NCI-H748 (cell line): ENCODE measurements at regions not wholly inside any gene's neighbourhood (a gene's known extent, or its start where the extent isn't known, plus 50 kb on each side); places are given as distances from the start of the nearest gene placed in this dataset.
"Not testable (repeated sequence)": the region's sequence is repeated elsewhere in the genome, so short reads cannot be mapped to it uniquely, and the experiment has no call there.

Source experiments
- DNase-seq: peaks from one replicate; lab custom pipeline; 2025; ENCODE audit not compliant: unreplicated experiment; lab: John Stamatoyannopoulos, UW

DNA sequence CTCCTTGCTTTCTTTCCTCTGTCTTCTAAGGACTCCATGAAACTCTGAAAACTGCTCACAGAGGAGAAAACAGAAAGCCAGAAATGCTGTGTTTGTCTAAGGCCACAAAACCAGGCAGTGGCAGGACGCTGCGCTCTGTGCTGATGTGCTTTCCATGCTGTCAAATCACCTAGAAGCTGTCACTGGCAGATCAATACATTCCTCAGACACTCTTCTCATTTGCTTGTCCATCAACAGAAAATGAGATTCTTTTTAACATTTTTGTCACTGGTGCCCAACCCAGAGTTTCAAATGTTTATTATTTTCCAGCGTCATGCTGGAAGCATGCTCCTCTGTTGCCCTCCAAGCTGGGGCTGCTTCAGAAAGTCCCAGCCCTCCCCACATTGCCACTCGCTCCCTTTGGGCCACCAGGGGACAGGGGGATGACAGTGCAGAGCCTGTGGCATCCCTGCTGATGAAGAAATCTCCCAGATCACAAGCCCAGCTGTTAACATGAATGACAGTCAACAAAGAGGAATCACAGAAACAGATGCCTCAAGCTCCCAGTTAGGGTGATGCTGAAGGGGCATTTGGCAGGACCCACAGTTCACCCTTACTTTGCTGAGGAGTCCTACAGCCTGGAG lies 117.5 kb upstream of the MEIS1 start:
- DNase-seq = no peak

DNA sequence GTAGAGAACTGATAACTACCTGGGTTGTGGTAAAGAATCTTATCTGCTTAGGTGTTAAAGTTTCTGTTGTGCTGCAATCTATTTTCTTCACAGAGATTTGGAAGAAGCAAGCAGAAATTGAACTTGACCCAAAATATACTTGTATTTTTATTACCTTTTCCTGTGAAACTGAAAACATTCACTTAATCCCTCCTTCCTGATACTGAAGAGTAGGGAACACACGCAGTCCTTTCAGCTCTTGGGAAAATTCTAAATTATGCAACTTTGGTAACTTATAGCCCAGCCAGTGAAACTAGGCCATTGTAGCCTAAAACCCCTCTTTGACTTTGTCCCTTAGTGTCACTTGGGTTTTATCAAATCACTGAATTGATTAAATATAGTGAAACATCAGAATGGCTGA lies 128.4 kb upstream of the MEIS1 start:
- DNase-seq = no peak

DNA sequence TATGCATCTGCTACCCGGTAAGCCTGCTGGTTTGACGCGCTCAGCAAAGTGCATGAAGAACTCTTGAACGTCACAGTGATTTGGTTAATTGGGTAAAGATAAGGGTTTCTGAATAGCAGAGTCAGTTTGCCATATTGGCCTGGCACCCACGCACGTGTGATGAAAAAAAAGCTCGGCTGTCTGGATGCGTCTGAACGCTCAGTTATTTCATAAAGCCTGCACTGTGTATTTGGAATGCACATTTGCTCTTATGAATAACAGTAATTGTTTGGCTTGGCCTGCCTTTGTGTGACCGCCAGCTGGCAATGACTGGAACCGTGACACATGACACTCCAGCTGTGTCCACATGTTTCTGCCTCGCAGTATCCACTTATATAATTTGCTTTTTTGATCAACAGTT lies 129.2 kb upstream of the MEIS1 start:
- peak; percentile 94 for DNase-seq

DNA sequence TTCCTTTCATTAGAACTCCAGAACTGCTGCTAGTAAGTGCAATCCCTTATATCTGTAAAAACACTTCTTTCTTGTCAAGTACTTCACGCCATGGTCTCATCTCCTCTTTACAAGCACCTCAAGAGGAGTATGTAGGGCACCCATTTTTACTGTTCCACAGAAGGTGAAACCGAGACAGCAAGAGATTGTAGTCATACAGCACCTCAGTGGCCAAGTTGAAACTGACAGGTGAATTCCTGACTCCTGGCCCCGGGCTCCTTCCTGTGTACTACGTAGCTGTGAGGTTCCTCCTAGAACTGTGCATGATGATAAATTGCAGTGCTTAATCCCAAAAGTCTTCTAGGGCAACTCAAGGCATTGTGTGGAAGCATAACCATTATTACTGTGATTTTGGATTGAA lies 131.5 kb upstream of the MEIS1 start:
- no peak for DNase-seq

DNA sequence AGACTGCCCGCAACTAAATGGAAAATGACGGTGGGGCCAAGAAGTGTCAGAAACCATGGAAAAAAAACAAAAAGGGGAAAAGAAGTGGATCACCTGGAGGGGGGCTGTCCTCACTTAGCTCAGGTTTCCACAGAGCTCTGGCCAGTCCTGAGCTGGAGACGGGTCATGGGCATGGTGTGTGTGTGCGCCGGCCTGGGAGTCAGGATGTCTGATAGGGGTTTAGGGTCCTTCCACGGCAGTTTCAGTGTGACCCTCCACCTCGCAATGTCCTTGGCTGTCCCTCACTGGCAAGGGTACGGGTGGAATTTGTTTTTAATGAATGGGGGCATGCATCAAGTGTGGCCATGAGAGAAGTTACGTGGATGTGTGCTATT lies 133.2 kb upstream of the MEIS1 start:
- no peak for DNase-seq

DNA sequence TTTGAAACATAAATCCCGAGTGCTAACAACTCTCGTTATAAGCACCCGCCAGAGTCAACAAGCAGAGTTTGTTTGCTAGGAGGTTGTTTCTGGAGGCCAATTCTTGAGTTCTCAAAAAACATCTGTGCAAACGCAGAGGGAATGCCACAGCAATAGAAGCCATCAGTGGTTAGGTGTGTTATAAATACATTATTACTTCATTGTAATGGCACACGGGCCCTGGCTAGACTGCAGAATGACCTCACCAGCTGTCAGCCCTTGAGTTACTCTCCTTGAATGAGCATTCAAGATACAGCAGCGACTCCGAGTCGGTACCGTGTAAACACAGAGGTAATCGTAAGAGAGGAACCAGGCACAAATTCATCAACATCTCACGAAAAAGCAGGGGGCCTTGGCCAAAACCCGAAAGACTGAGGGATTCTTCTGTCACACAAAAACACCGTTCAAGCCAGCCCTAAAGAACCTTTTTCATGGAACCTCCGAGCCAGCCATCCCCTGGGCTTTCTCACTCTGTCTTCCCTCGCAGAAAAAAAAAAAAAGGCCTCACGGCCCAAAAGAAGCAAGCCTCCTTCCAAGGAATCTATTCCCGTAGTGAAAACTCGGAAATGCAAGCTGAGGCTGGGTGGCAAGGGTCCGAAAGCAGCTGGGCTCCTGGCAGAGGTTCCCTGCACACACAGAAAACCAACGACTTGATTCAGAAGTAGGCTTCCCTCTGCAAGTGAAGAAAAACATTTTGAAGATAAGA lies 133.7 kb upstream of the MEIS1 start:
- DNase-seq = peak; percentile 25

DNA sequence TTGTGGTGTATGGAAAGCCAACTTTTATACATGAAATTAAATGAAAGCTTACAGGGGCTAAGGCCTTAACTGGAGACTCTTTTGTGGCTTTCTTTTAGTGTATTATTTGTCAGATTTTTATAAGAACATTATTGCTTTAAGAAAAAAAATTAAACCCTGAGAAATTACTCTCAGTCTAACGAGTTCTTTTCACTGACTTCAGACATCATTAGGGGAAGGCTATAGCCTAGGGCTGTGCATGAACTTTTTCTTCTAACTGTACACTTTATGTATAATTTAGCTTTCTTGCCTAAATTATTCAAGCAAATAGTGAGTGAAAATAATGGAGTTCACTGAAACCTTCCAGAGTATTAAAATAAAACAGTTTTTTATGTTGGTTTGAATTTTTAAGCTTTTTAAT lies 151.1 kb upstream of the MEIS1 start:
- no peak for DNase-seq

DNA sequence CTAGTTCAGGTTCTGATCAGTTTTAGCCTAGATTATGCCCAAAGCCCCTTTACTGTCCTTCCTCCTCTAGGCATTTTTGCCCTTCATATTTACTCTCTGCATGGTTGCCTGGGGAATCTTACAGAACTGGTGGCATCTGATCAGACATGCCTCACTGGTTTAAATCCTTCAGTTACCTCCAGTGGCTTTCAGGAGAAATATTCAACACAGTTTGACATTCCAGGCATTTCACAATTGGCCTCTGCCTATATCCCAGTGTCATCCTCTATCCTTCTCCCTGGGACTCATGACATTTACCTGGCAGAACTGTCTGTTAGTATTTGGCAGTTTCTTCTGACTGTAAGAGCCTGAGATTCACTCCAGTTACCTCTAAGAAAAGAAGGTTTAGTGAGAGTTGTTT lies 152.9 kb upstream of the MEIS1 start:
- no peak for DNase-seq

DNA sequence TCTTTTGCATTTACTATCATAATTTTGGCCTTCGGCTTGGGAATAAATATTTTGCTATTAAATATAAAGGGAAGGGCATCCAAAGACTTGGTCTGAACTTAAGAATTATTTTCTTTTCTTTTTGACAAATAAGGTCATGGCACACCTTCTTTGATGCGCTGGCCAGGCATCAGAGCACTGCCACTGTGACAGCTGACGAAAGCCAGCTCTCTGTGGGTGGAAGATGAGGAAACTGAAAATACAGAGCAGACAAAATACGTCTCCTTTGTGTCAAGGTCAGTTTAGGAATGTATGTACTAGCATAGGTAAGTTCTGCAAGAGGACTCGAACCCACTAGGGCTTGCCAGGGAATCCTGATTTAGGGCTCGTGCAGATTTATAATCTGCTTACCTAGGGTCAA lies 155.9 kb upstream of the MEIS1 start:
- no peak for DNase-seq

DNA sequence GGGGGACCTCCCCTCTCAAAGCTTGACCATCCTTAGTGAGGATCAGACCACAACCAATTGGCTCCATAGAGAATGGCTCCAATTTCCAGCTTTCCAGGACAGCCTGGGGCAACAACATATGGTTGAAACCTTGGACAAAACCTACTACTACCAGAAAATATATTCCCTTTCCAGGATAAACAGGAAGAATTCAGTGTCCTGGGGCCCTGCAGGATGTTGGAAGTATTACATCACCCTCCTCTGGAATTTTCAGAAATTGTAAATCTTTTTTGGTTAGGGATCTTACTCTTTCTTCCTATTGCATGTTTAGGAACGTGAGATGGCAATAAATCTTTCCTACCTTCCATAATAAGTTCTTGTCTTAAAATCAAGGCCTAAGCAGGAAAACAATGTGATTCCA lies 158.9 kb upstream of the MEIS1 start:
- DNase-seq = no peak

DNA sequence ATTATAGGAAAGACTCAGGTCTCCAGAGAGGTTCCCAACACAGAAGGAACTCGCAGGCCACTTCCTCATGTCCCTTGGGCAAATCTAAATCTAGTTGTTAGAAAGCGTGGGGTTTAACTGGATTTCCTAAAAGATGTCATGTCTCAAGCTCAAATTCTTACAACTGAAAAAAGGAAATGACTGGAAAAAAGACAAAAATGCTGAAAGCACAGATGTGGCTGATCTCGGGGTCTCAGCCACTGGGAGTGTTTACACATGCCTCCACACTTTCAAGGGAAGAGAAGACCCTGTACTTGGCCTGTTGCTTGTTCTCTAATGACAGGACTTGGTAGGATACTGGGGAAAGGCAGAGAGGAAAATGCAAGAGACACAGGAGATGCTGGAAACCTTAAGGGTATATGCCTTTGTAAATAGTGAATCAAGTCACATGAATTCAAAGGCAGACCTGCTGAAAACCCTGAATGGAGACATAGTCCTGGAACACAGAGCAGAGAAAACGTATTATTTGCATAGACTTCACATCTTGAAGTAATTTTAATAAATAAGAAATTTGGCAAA lies 160.9 kb upstream of the MEIS1 start:
- no peak for DNase-seq

DNA sequence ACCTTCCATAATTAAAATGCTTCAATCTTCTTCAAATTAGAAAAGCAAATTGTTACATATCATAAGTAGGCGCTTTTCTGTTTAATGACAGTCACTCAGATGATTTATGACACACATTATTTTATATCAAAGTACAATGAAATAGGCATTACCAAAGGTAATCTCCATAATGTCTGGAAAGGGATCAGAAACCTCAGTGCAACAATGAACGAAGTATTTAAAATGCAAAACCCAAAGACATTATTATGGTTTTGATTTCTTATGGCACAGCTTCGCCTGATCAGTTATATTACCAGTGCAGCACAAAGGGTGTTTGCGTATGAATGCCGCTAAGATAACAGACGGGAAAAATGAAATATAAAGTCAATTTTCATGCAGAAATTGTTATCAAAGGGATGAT lies 162.2 kb upstream of the MEIS1 start:
- DNase-seq = no peak

DNA sequence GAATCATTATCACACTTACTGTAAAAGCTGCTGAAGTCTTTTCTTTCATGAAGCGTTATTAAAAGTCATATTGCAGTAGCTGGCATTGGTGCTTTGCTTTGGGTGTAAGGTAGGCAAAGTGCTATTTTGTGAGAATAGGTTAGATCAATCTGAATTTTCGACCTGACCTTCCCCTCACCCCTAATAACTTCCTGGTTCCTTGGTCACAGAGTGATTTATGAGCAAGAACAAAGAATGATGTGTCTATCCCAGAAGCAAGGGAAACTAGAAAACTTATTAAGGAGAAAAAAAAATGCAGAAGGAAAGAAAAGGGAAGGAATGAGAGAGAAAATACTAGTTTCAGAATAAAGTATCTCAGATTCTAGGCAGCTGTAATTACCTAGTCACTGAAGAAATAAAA lies 163.1 kb upstream of the MEIS1 start:
- no peak for DNase-seq

DNA sequence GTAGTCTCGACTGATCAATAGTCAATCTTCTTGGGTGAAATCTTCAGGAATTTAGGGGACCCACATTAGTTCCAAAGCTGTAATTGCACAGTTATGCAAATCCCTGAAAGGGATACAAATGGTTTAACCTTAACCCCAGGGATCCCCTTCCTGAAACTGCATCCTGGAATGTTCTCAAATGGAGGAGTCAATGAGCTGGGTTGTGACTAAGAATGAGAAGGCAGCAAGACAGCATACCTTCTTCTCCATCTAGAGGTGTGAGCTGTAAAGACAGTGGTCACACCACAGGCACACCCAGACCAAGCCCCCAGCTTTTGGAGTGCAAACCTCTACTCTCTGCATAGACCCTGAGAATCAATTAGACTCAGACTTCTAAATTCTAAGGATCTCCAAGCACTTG lies 164.7 kb upstream of the MEIS1 start:
- DNase-seq = no peak

DNA sequence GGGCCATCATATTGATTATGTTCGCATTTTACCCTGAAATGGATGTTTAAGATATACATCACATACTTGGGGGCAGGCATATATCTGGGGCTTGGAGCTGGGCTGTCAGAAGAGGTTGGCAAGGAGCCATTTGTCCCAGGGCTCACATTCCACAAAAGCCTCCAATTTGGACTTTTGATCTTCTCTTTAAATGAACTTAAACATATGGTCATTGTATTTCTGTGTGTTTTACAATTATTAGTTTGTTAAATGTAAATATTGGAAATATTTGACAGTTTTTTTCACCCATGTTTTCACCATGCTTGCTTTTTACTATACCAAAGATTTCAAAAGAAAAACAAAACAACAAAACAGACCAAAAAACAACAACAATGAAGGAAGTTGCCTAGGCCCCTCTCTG lies 165.8 kb upstream of the MEIS1 start:
- no peak for DNase-seq

DNA sequence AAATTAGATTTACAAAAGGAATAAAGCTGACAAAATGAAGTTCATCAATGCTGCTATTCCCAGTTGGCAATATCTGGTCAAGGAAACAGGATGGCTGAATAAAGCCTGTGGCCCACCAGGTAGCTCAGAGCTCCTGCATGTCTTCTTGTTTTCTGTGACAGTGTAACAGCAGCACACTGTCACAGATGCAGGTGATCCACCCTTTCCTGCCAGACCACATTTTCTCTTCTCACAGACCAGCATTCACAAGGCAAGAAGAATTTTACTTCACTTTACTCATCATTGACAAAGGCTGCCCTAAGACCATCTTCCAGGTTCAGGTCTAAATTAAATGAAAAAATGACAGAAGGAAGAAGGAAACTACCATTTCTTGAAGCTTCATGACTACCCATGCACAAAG lies 166.2 kb upstream of the MEIS1 start:
- no peak for DNase-seq

DNA sequence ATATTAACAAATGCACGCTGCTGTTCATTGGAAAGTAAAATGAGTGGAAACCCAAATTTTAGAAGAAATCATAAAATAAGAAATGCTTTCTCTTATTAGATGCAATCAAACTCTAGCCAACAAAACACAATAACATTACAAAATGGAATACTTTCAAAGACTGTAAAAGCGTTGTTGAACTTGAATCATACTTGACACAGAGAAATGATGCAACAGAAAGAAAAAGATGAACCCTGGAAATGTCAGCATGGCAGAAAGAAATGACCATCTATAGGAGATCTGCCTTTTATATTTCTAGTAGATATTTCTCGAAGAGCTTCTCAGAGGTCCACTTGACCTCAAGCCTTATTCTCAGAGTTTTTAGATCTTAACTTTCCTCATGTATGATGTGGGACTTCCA lies 170.6 kb upstream of the MEIS1 start:
- no peak for DNase-seq

DNA sequence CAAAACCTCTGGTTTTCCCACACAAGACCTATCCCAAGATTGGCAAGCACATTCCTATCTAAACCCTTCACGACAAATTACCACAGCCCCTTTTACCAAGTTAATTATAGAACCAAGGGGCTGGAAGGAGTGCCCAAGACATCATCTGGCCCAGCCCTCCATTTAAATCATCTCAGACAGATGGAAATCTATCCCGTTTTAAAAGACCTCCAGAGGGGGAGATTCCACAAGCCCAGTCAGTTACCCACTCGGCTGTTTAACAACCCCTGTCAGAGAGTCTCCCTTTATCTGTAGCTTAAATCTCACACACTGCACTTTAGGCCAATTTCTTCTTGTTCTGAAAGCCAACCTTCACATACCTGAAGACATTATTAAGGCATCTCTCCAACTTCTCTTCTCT lies 179.1 kb upstream of the MEIS1 start:
- DNase-seq = no peak

DNA sequence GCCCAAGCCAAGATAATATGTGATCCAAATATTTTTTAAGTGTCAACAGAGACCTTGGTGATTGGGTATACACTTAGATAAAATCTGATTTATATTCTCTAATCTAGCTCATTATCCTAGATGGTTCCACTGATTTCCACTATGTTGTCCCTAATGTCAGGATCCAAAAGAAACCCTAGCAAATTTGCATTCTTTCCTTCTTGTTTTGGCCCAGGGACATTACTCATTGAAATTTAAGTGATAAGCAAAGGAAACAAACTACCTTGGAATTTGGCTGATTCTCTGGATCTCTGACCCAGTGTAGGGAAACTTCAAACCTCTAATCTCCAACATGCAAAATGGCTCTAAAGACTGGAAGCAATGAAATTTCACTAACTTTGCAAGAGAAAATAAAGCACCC lies 179.8 kb upstream of the MEIS1 start:
- no peak for DNase-seq

DNA sequence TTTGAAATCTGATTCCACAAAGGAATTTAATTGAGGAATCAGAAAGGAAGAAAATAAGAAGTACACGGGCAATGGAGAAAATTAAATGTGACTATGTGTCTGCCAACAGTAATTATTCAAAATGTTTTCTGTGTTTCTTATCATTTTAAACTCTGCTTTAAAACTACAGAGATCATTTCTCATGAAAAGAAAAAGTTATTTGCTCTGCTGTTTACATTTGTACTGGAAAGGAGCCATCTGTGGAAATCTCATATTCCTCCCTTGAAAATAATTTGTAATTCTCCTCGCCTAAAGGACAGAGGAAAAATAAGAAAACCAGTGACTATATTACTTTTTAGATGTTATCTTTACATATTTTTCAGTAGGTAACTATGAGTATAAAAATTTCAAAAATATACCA lies 181.9 kb upstream of the MEIS1 start:
- DNase-seq = no peak

DNA sequence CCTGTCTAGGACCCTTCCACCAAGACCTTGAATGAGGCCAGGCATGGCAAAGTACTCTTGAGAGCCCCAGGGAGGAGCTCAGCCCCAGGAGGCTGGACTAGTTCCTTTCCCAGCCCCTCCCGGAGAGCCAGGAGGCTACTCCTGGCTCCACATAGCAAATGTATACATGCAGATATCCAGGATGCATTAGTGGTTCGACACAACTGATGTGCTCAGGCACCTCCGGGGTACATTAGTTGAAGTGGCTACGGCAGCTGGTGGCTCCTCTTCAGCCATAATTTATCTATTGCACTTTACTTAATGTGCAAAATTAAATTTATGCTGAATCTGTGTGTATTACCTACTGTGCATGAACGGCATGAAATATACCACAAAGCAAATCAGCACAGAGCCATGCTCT lies 182.8 kb upstream of the MEIS1 start:
- peak; percentile 28 for DNase-seq

DNA sequence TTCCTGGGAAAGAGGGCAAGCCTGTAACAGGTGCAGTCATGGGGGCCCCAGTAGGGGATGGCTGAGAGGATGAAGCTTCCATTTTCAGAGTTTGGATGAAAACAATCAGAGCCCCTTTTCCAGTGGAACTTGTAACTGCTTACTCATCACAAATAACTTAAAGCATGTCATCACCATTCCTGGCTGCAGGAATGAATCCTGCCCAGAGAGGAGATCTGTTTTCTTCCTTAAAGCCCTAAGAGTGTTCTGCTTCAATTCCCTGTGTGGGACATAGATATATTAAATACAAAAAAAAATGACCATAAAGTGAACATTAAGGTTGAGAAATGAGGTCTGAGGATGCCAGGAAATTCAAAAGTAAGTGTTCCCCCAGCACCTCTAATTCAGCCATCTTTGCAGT lies 183.4 kb upstream of the MEIS1 start:
- DNase-seq = no peak

DNA sequence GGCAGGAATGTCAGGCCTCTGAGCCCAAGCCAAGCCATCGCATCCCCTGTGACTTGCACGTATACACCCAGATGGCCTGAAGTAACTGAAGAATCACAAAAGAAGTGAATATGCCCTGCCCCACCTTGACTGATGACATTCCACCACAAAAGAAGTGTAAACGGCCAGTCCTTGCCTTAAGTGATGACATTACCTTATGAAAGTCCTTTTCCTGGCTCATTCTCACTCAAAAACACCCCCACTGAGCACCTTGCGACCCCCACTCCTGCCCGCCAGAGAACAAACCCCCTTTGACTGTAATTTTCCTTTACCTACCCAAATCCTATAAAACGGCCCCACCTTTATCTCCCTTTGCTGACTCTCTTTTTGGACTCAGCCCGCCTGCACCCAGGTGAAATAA lies 185.8 kb upstream of the MEIS1 start:
- DNase-seq = not testable (repeated sequence)
